D721Med (cell line): ENCODE measurements at regions not wholly inside any gene's neighbourhood (a gene's known extent, or its start where the extent isn't known, plus 50 kb on each side); places are given as distances from the start of the nearest gene placed in this dataset.

Experiments used
- DNase-seq: peaks from one replicate; pipeline ENCODE4 v3.0.0; 2011; ENCODE audit warnings: low spot score; ENCODE audit not compliant: insufficient read length
- FAIRE-seq: peaks from 2 replicates; lab custom pipeline; 2011; peaks lifted over from hg19 to GRCh38; lab: Jason Lieb, UNC
- CTCF ChIP-seq: IDR thresholded peaks from 2 replicates; pipeline ENCODE4 v1.5.1; 2012; ENCODE audit warnings: mild to moderate bottlenecking, control low read depth; ENCODE audit not compliant: insufficient read depth; ENCODE audit errors: missing control alignments

- DNase-seq (no peak), FAIRE-seq (no peak)
- TF ChIP-seq CTCF = no peak
These were observed 286.5 kb upstream of the MTNR1B start for GRCh38 chr11:92682952-92683351.

- FAIRE-seq (no peak), DNase-seq (no peak)
- TF ChIP-seq CTCF = no peak
These were observed 284.4 kb upstream of the MTNR1B start for GRCh38 chr11:92685049-92685448.

- FAIRE-seq = no peak
- DNase-seq = no peak
- no peak for TF ChIP-seq CTCF
These were observed 281.7 kb upstream of the MTNR1B start for GRCh38 chr11:92687724-92688123.

GRCh38 chr11:92688416-92688815 lies 281.0 kb upstream of the MTNR1B start:
- FAIRE-seq (no peak), DNase-seq (no peak)
- no peak for TF ChIP-seq CTCF

- no peak for DNase-seq
- no peak for FAIRE-seq
- TF ChIP-seq CTCF = no peak
These were observed 276.5 kb upstream of the MTNR1B start for GRCh38 chr11:92692826-92693546.

GRCh38 chr11:92696076-92696475 lies 273.4 kb upstream of the MTNR1B start:
- FAIRE-seq (no peak), DNase-seq (no peak)
- no peak for TF ChIP-seq CTCF
